Lower lobe of right lung (tissue), 2 donors: ENCODE measurements at regions not wholly inside any gene's neighbourhood (a gene's known extent, or its start where the extent isn't known, plus 50 kb on each side); places are given as distances from the start of the nearest gene placed in this dataset.

ENCODE experiments used
- ATAC-seq, 2 donors: fragments of 200-7000 bp; cut with Tn5 transposase; one replicate each; pipeline ENCODE4 v1.9.1; 2020 to 2022; ENCODE audit warnings: mild to moderate bottlenecking in 2 of 2, moderate library complexity in 2 of 2
- DNase-seq: peaks from one replicate; pipeline ENCODE4 v3.0.0-alpha.2; 2020
- H3K27ac ChIP-seq: fragments of 200-600 bp; one replicate; pipeline ENCODE4 v1.8.0; 2022
- H3K27me3 ChIP-seq: fragments of 200-600 bp; one replicate; pipeline ENCODE4 v1.8.0; 2022; ENCODE audit warnings: low read depth
- H3K36me3 ChIP-seq: fragments of 200-600 bp; one replicate; pipeline ENCODE4 v1.8.0; 2022; ENCODE audit warnings: mild to moderate bottlenecking
- H3K4me1 ChIP-seq: fragments of 200-600 bp; one replicate; pipeline ENCODE4 v1.8.0; 2022
- H3K4me3 ChIP-seq: fragments of 200-600 bp; one replicate; pipeline ENCODE4 v1.8.0; 2022; ENCODE audit warnings: mild to moderate bottlenecking
- H3K9me3 ChIP-seq: fragments of 200-600 bp; one replicate; pipeline ENCODE4 v1.8.0; 2022
- intact Hi-C: fragments of 100-400 bp; cut with DNase I; formaldehyde crosslinking; loops from one replicate; pipeline ENCODE4 v1.11.0; 2022
- TF ChIP-seq, protein P1 (sequence below): fragments of 200-600 bp; IDR thresholded peaks from one replicate; pipeline ENCODE4 v1.8.0; 2022; ENCODE audit warnings: antibody characterized with exemption, mild to moderate bottlenecking
- donor health status: DM: no; HTN: yes; CAD: no; lungs with severe emphysema.

DNA sequence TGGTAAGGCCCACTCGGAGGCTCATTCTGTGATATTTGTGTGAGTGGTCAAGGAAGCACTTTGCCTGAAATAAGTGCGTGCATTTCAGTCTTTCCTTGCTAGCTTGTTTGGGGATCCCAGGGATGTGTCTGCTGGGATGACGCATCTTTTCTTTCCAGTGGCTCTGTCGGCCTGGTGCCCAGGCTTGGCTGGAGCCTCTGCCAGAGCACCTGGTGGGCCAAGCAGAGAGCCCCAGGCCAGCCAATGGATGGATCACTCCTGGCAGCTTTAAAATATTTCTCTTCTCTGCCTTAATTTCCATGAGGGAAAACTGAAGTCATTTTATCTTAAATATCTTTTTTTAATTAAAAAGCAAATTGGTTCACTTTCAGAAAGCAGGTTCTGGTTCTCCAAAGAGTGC lies 501.8 kb upstream of the HS6ST1 start:
- TF ChIP-seq, protein P1, sequence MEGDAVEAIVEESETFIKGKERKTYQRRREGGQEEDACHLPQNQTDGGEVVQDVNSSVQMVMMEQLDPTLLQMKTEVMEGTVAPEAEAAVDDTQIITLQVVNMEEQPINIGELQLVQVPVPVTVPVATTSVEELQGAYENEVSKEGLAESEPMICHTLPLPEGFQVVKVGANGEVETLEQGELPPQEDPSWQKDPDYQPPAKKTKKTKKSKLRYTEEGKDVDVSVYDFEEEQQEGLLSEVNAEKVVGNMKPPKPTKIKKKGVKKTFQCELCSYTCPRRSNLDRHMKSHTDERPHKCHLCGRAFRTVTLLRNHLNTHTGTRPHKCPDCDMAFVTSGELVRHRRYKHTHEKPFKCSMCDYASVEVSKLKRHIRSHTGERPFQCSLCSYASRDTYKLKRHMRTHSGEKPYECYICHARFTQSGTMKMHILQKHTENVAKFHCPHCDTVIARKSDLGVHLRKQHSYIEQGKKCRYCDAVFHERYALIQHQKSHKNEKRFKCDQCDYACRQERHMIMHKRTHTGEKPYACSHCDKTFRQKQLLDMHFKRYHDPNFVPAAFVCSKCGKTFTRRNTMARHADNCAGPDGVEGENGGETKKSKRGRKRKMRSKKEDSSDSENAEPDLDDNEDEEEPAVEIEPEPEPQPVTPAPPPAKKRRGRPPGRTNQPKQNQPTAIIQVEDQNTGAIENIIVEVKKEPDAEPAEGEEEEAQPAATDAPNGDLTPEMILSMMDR: no peak
- Histone ChIP-seq H3K9me3 (no peaks in the 10 kb centered on the region), H3K27me3 (peaks cover 5% of the 10 kb centered on the region), H3K36me3 (no peaks in the 10 kb centered on the region), H3K27ac (no peak overlapping the region), H3K4me3 (no peak overlapping the region), H3K4me1 (no peaks in the 10 kb centered on the region)
- intact Hi-C loops: no loop called here
- DNase-seq (no peak), ATAC-seq (no peak)

DNA sequence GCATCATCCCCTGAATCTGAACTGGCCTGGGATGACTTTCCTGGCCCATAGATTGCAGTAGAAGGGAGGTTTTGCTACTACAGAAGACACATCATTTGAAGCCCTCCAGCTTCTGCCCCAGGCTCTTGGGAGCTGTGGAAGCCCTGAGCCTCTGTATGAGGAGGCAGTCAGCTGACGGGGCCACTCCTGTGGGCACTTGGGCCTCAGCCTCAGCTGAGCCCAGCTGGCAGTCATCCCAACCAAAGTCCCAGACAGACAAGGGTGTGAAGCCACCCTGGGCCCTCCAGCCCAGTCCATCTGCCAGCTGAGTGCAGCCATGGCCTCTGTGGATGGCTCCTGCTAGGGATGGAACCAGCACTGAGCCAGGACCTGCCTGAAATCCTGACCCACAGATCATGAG lies 502.3 kb upstream of the HS6ST1 start:
- ATAC-seq: no peak
- intact Hi-C loops: no loop called here
- H3K9me3 ChIP-seq: no peaks in the 10 kb centered on the region
- H3K27me3 ChIP-seq: peaks cover 5% of the 10 kb centered on the region
- H3K27ac ChIP-seq: no peak overlapping the region
- no peaks in the 10 kb centered on the region for H3K36me3 ChIP-seq
- no peak for DNase-seq
- H3K4me1 ChIP-seq: no peaks in the 10 kb centered on the region
- H3K4me3 ChIP-seq: no peak overlapping the region
- TF ChIP-seq, protein P1: no peak

DNA sequence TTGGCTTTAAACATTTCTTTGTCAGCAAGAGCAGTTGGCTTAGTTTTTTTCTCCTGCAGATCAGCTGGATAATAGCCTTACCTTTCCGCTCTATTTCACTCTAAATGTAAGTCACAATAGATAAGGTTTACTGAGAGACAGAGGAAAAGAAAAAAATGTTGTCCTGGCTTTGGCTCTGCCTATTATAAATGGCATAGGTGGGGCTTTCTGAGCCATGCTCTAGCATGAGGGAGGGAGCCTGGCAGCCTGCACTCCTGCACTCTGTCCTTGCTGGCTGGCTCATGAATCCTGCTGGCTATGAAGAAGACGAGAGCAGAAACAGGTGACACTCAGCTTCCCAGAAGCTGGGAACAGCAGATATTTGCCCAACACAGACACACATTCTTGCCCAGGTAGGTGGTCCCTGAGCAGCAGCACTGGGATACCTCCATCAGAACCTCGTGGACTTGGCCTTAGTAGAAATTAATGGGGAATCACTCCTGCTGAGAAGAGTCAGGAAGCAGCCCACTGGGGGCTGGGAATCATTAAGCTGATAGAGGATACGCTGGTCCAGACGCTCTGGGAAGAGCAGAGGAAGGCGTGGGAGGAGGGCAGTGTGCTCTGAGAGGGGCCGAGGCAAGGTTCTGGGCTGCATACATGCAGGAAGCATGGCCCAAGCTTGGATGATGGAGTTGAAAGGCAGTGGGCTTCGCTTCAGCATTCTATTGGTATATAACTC lies 514.4 kb upstream of the HS6ST1 start:
- intact Hi-C loops: no loop called here
- TF ChIP-seq, protein P1: no peak
- H3K27ac ChIP-seq: no peak overlapping the region
- ATAC-seq: no peak
- H3K9me3 ChIP-seq: no peaks in the 10 kb centered on the region
- no peaks in the 10 kb centered on the region for H3K27me3 ChIP-seq
- H3K4me1 ChIP-seq: no peaks in the 10 kb centered on the region
- no peaks in the 10 kb centered on the region for H3K36me3 ChIP-seq
- H3K4me3 ChIP-seq: no peak overlapping the region
- no peak for DNase-seq

DNA sequence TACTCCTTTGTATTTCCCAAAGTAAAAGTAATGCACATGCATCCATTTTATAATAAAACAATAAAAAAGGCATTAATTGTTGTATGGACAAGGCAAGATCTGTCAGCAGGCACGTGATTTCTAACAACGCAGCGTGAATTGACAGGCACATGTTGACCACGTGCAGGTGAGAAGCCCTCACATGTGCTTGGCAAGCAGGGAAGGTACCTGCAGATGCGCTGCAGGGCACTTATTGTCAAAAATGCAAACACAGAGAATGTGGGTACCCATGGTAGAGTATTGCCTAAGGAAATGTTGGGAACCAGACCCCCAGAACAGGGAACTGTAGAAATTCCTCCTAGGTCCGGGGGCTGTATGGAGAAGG lies 515.0 kb upstream of the HS6ST1 start:
- H3K27me3 ChIP-seq: no peaks in the 10 kb centered on the region
- H3K9me3 ChIP-seq: no peaks in the 10 kb centered on the region
- H3K27ac ChIP-seq: no peak overlapping the region
- intact Hi-C loops: no loop called here
- H3K36me3 ChIP-seq: no peaks in the 10 kb centered on the region
- no peak for DNase-seq
- no peak for ATAC-seq
- TF ChIP-seq, protein P1: no peak
- H3K4me1 ChIP-seq: no peaks in the 10 kb centered on the region
- no peak overlapping the region for H3K4me3 ChIP-seq

DNA sequence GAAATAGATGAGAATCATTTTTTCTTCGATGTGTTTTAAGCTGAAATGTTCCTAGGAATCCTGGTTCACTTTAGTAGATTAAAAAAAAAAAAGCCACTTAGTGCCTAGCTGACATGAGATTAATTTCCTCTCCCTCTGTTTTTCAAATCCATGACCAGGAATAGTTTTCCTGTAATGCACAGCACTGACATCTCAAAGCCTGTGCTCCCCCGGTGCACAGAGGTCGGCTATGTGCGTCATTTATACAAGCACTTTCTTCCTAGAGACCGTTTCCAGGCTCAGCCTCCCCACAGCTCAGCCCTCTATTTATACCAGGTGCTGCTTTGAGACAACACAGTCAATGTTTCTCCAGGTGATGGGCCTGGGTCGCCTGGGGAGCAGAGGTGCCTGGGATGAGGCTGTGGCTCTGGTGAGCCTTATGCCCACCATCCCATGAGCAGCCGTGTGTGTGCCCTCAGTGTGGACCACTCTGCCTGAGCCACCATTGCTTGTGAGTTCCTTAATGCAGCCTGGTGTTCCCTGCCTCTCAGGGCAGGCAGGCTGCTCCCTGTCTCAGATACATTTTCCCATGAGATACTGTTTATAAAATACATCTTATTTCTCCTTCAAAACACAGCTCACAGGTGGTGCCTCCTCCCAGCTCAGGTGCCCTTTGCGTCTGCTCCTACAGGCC lies 515.7 kb upstream of the HS6ST1 start:
- Histone ChIP-seq H3K4me1 (no peaks in the 10 kb centered on the region), H3K4me3 (no peak overlapping the region), H3K27me3 (no peaks in the 10 kb centered on the region), H3K9me3 (no peaks in the 10 kb centered on the region), H3K36me3 (no peaks in the 10 kb centered on the region), H3K27ac (no peak overlapping the region)
- ATAC-seq: no peak
- intact Hi-C loops: no loop called here
- DNase-seq: no peak
- TF ChIP-seq, protein P1: no peak
